Pancreas (tissue), 10 donors: ENCODE measurements at regions not wholly inside any gene's neighbourhood (a gene's known extent, or its start where the extent isn't known, plus 50 kb on each side); places are given as distances from the start of the nearest gene placed in this dataset.

Source experiments
- ATAC-seq, 4 donors: fragments of 200-7000 bp; cut with Tn5 transposase; one replicate each; pipeline versions ENCODE4 v1.8.0 to v1.9.1; 2020; ENCODE audit warnings: mild to moderate bottlenecking in 4 of 4, moderate library complexity in 4 of 4
- DNase-seq, 6 donors: peaks; one replicate each; pipeline ENCODE4 v3.0.0-alpha.2; 2020
- FAIRE-seq: peaks from 2 replicates; lab custom pipeline; 2012; peaks lifted over from hg19 to GRCh38; lab: Jason Lieb, UNC
- H3K27ac ChIP-seq, 4 donors: fragments of 200-600 bp; sonication (generic); 1 replicate in 3 of 4; 2 replicates in 1 of 4; pipeline versions ENCODE4 v1.5.0 to v1.8.0; 2020
- H3K27me3 ChIP-seq, 4 donors: fragments of 200-600 bp; one replicate each; pipeline ENCODE4 v1.8.0; 2021
- H3K36me3 ChIP-seq, 3 donors: fragments of 200-600 bp; sonication (generic) in 1 of 3; one replicate each; pipeline versions ENCODE4 v1.5.0 to v1.8.0; 2020 to 2021
- H3K4me1 ChIP-seq, 3 donors: fragments of 200-600 bp; one replicate each; pipeline ENCODE4 v1.8.0; 2021
- H3K4me3 ChIP-seq, 4 donors: fragments of 200-600 bp; sonication (generic) in 2 of 4; one replicate each; pipeline versions ENCODE4 v1.5.0 to v1.8.0; 2020 to 2021
- H3K9me3 ChIP-seq, 4 donors: fragments of 200-600 bp; one replicate each; pipeline ENCODE4 v1.8.0; 2021
- CTCF ChIP-seq, 4 donors: fragments of 200-600 bp; sonication (generic) in 3 of 4; IDR thresholded peaks; one replicate each; pipeline versions ENCODE4 v1.5.0 to v1.8.0; 2021; ENCODE audit warnings: antibody characterized with exemption in 4 of 4
- WGBS, 2 donors: extraction: QIAGEN DNeasy Blood & Tissue Kit; methylation state at CpG; one replicate each; pipeline ENCODE4 v1.1.7; 2013; 5-methylcytosine and 5-hydroxymethylcytosine counted together
- intact Hi-C, 3 donors: fragments of 100-400 bp; cut with DNase I; formaldehyde crosslinking; loops; one replicate each; pipeline versions ENCODE4 v1.11.1 to v1.14.2; 2022
- donor health status: healthy with polysubstance abuse.
- donor health status: DM: no; HTN: no; CAD: no; lungs with moderate emphysema.
- donor health status: DM: no; HTN: no; CAD: no.
- donor health status: control.
- donor health status: control.
- donor health status: Bipolar disorder and iron deficiency.
- donor health status: DM: yes; HTN: yes; CAD: no.
- donor health status: DM: no; HTN: no; CAD: no.
- donor health status: DM: no; HTN: no; CAD: no.
- donor health status: DM: yes; HTN: yes; CAD: no.

DNA sequence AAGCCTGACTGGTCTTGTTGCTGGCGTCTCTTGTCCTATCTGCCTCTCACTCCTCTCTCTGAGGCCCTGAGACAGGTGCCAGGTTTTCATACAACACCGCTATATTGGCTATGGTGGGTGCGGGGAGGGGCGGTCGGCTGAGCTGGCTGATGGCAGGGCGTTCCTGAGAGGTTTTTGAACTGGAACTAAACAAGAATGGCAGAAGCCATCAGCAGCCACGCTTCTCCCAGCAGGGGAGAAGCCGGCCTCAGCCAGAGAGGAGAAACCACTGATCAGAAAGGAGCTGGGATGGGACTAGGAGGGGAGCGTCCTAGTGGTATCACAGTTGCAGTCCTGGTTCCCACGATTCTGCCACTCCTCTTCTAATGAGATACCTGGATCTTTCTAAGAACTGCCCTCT, 89.9 kb upstream of the PRR23E start:
- H3K9me3 ChIP-seq, result no peaks in the 10 kb centered on the region
- H3K4me1 ChIP-seq, result no peaks in the 10 kb centered on the region
- DNase-seq (no peak), ATAC-seq (no peak), FAIRE-seq (no peak)
- no peaks in the 10 kb centered on the region for H3K36me3 ChIP-seq
- intact Hi-C loops, result no loop called here
- no peak overlapping the region for H3K27ac ChIP-seq
- WGBS, 2 donors, result 65 to 76% methylated on average over 10 of the region's 10 CpGs
- H3K27me3 ChIP-seq, result no peaks in the 10 kb centered on the region
- no peak for TF ChIP-seq CTCF (IDR thresholded peaks at IDR 0.05)
- H3K4me3 ChIP-seq, result no peak overlapping the region

- intact Hi-C loops, result no loop called here
- no peaks in the 10 kb centered on the region for H3K9me3 ChIP-seq
- H3K27me3 ChIP-seq, result no peaks in the 10 kb centered on the region
- no peak for TF ChIP-seq CTCF (IDR thresholded peaks at IDR 0.05)
- no peak for DNase-seq
- no peaks in the 10 kb centered on the region for H3K36me3 ChIP-seq
- no peaks in the 10 kb centered on the region for H3K4me1 ChIP-seq
- H3K27ac ChIP-seq, result no peak overlapping the region
- H3K4me3 ChIP-seq, result no peak overlapping the region
- FAIRE-seq, result no peak
- WGBS, 2 donors, result 76 to 79% methylated on average over 7 of the region's 7 CpGs
- no peak for ATAC-seq
Measured at GRCh38 chr3:127104586-127104985, 88.3 kb upstream of the PRR23E start.

- WGBS, 2 donors, result 65 to 81% methylated on average over 4 of the region's 4 CpGs
- no peaks in the 10 kb centered on the region for H3K27me3 ChIP-seq
- no peaks in the 10 kb centered on the region for H3K36me3 ChIP-seq
- no peak for FAIRE-seq
- no peak for DNase-seq
- no peak for ATAC-seq
- no peak overlapping the region for H3K27ac ChIP-seq
- no peaks in the 10 kb centered on the region for H3K4me1 ChIP-seq
- intact Hi-C loops, result no loop called here
- H3K4me3 ChIP-seq, result no peak overlapping the region
- H3K9me3 ChIP-seq, result no peaks in the 10 kb centered on the region
- TF ChIP-seq CTCF (IDR thresholded peaks at IDR 0.05), result no peak
Measured at GRCh38 chr3:127105587-127105986, 87.3 kb upstream of the PRR23E start.

DNA sequence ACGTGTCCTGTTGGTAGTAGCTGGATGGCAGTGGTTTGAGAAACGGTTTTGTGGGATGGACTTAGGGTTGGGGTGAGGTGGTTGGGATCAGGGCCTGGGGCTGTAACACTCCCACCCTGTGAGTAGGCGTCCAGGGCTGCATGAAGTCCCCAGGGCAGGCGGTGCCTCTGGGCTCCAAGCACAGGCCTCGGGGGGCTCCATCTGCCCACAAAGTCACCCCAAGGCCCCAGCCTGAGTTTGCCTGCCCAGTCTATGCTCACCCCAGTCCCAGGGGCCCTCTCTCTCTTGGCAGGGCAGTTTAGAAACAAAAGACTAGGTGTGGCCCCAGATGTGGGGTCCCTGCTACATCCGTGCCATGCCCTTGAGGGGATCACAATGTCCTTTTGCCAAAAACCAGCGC, 86.9 kb upstream of the PRR23E start:
- 80 to 85% methylated on average over 6 to 7 of the region's 7 CpGs for WGBS, 2 donors
- no peak for DNase-seq
- Histone ChIP-seq H3K27me3 (no peaks in the 10 kb centered on the region), H3K9me3 (no peaks in the 10 kb centered on the region), H3K27ac (no peak overlapping the region), H3K4me3 (no peak overlapping the region), H3K36me3 (no peaks in the 10 kb centered on the region), H3K4me1 (no peaks in the 10 kb centered on the region)
- intact Hi-C loops, result no loop called here
- no peak for TF ChIP-seq CTCF (IDR thresholded peaks at IDR 0.05)
- no peak for ATAC-seq
- no peak for FAIRE-seq

- no peak overlapping the region for H3K4me3 ChIP-seq
- WGBS, 2 donors, result 76 to 78% methylated on average over 9 of the region's 9 CpGs
- no peak for TF ChIP-seq CTCF (IDR thresholded peaks at IDR 0.05)
- no peak for DNase-seq
- no peaks in the 10 kb centered on the region for H3K36me3 ChIP-seq
- ATAC-seq, result no peak
- no peaks in the 10 kb centered on the region for H3K9me3 ChIP-seq
- H3K4me1 ChIP-seq, result no peaks in the 10 kb centered on the region
- FAIRE-seq, result no peak
- no peak overlapping the region for H3K27ac ChIP-seq
- intact Hi-C loops, result no loop called here
- H3K27me3 ChIP-seq, result no peaks in the 10 kb centered on the region
Measured at GRCh38 chr3:127106456-127106855, 86.5 kb upstream of the PRR23E start.
